K562 (cell line): ENCODE measurements at regions not wholly inside any gene's neighbourhood (a gene's known extent, or its start where the extent isn't known, plus 50 kb on each side); places are given as distances from the start of the nearest gene placed in this dataset.
A peak's percentile ranks its signal among the peaks of the same experiment; 100 is the strongest.

Experiments used
- ATAC-seq: fragments of 200-7000 bp; cut with Tn5 transposase; 3 replicates; pipeline ENCODE4 v1.9.1; 2020; ENCODE audit warnings: moderate library complexity
- BruUV-seq: library from RNA; stranded (reverse); fragments of 400-500 nt; replicated peaks from 2 replicates; lab custom pipeline; 2021; lab: Mats Ljungman, UMichigan
- CTCF ChIA-PET: fragments of 300-600 bp; formaldehyde crosslinking; extraction: SDS; loops from one replicate; lab custom pipeline; 2021; ENCODE audit warnings: low intra/inter-chr PET ratio; lab: Yijun Ruan, JAX
- POLR2A ChIA-PET: fragments of 300-600, 350-650 bp; sonication (Branson Sonifier 250); formaldehyde crosslinking; extraction: SDS; loops from one replicate; lab custom pipeline; 2021; ENCODE audit warnings: antibody characterized with exemption, inconsistent platforms; lab: Yijun Ruan, JAX
- DNase-seq, 4 experiments: peaks; one replicate each; pipeline versions ENCODE4 v3.0.0 to v3.0.0-alpha.2; 2011 to 2018; ENCODE audit warnings: low spot score in 3 of 4, mixed read lengths in 3 of 4; ENCODE audit errors: extremely low read depth in 1 of 4
- FAIRE-seq: peaks from 2 replicates; lab custom pipeline; 2011; peaks lifted over from hg19 to GRCh38; lab: Jason Lieb, UNC
- H2AFZ ChIP-seq: 2 replicates; pipeline ENCODE4 v1.6.0; 2011; ENCODE audit warnings: low read depth, low read length, control low read depth, inconsistent platforms
- H3K27ac ChIP-seq: fragments of 200-600 bp; 3 replicates; pipeline ENCODE4 v1.8.0; 2011; ENCODE audit warnings: low read depth, mild to moderate bottlenecking, control low read depth, inconsistent platforms, low read length, moderate library complexity, mixed read lengths; ENCODE audit errors: extremely low read depth
- H3K27me3 ChIP-seq, 2 experiments: fragments of 300-600 bp in 1 of 2; 2 replicates in 1 of 2; 3 replicates in 1 of 2; pipeline versions ENCODE4 v1.6.0 to v1.8.0; 2011; ENCODE audit warnings: inconsistent platforms in 2 of 2, low read length in 2 of 2, mild to moderate bottlenecking in 1 of 2, mixed read lengths in 1 of 2, moderate library complexity in 1 of 2; ENCODE audit not compliant: control insufficient read depth in 2 of 2, insufficient read depth in 2 of 2
- H3K36me3 ChIP-seq: fragments of 300-600 bp; 3 replicates; pipeline ENCODE4 v1.8.0; 2011; ENCODE audit warnings: mild to moderate bottlenecking, low read length, inconsistent platforms; ENCODE audit not compliant: control insufficient read depth, insufficient read depth
- H3K4me1 ChIP-seq, 2 experiments: fragments of 200-600 bp in 1 of 2; replicated peaks in 1 of 2; 2 replicates in 1 of 2; 3 replicates in 1 of 2; pipeline versions ENCODE4 v1.5.1 to v1.8.0; 2011; ENCODE audit warnings: inconsistent platforms in 2 of 2, low read length in 2 of 2, mild to moderate bottlenecking in 1 of 2, mixed read lengths in 1 of 2, moderate library complexity in 1 of 2; ENCODE audit not compliant: control insufficient read depth in 2 of 2, insufficient read depth in 2 of 2
- H3K4me2 ChIP-seq: 2 replicates; pipeline ENCODE4 v1.6.1; 2011; ENCODE audit warnings: low read length, control low read depth, inconsistent platforms, mixed read lengths; ENCODE audit not compliant: insufficient read depth
- H3K4me3 ChIP-seq: fragments of 200-600 bp; sonication (generic), shearing (Covaris generic); 2 replicates; pipeline ENCODE4 v1.5.1; 2016; ENCODE audit warnings: control low read depth, inconsistent platforms
- H3K79me2 ChIP-seq: fragments of 200-600 bp; 3 replicates; pipeline ENCODE4 v1.8.0; 2011; ENCODE audit warnings: low read length, inconsistent platforms; ENCODE audit not compliant: control insufficient read depth, insufficient read depth
- H3K9ac ChIP-seq, 2 experiments: 2 replicates each; pipeline versions ENCODE4 v1.6.0 to v1.6.1; 2011; ENCODE audit warnings: low read depth in 2 of 2, low read length in 2 of 2, control low read depth in 1 of 2, inconsistent platforms in 1 of 2, mild to moderate bottlenecking in 1 of 2, mixed read lengths in 1 of 2; ENCODE audit not compliant: insufficient read depth in 1 of 2
- H3K9me1 ChIP-seq: one replicate; pipeline ENCODE4 v1.6.0; 2011; ENCODE audit warnings: inconsistent platforms, mild to moderate bottlenecking, low read length, moderate library complexity; ENCODE audit not compliant: control insufficient read depth, insufficient read depth
- H3K9me3 ChIP-seq: replicated peaks from 2 replicates; pipeline ENCODE4 v1.5.1; 2011; ENCODE audit warnings: low read depth, low read length, inconsistent platforms; ENCODE audit not compliant: control insufficient read depth, insufficient read depth
- H4K20me1 ChIP-seq: replicated peaks from 2 replicates; pipeline ENCODE4 v1.6.1; 2011; ENCODE audit warnings: low read length, inconsistent platforms, mixed read lengths; ENCODE audit not compliant: control insufficient read depth, insufficient read depth
- C11orf30 ChIP-seq: fragments of 450-650 bp; IDR thresholded peaks from 2 replicates; pipeline ENCODE4 v1.6.1; 2016; ENCODE audit warnings: low read depth, mild to moderate bottlenecking
- CEBPB ChIP-seq: fragments of 450-650 bp; IDR thresholded peaks from 2 replicates; pipeline ENCODE4 v1.6.1; 2016; ENCODE audit warnings: missing genetic modification characterization, missing compliant biosample characterization
- CEBPG ChIP-seq, 3 experiments: fragments of 200-800 bp in 1 of 3; sonication (Bioruptor generic) in 1 of 3; sonication (generic) in 1 of 3; formaldehyde crosslinking in 1 of 3; IDR thresholded peaks in 2 of 3; conservative IDR thresholded peaks in 1 of 3; 2 replicates each; pipeline versions ENCODE4 v1.6.1 to v1.8.0; 2016 to 2022; ENCODE audit warnings: missing compliant biosample characterization in 2 of 3, missing genetic modification characterization in 2 of 3, mild to moderate bottlenecking in 1 of 3, missing genetic modification reagents in 1 of 3
- KAT8 ChIP-seq: fragments of 450-650 bp; IDR thresholded peaks from 2 replicates; pipeline ENCODE4 v1.6.1; 2016; ENCODE audit warnings: low read depth, mild to moderate bottlenecking
- PPARD ChIP-seq: fragments of 250-450 bp; sonication (Bioruptor Pico); IDR thresholded peaks from 2 replicates; pipeline ENCODE4 v1.8.0; 2022; ENCODE audit warnings: inconsistent platforms, mild to moderate bottlenecking, moderate library complexity
- TEAD1 ChIP-seq, 2 experiments: fragments of 450-650 bp in 1 of 2; sonication (generic) in 1 of 2; formaldehyde crosslinking; IDR thresholded peaks; 2 replicates each; pipeline versions ENCODE4 v1.4.0 to v1.8.0; 2020 to 2022; ENCODE audit warnings: mild to moderate bottlenecking in 2 of 2, missing genetic modification reagents in 1 of 2
- ZNF316 ChIP-seq: fragments of 450-650 bp; IDR thresholded peaks from 2 replicates; pipeline ENCODE4 v1.6.1; 2016
- ZNF589 ChIP-seq: fragments of 200-800 bp; sonication (Bioruptor generic); IDR thresholded peaks from 2 replicates; pipeline ENCODE4 v1.6.1; 2016; ENCODE audit warnings: low read depth, missing genetic modification characterization, missing compliant biosample characterization
- WGBS: fragments of 100-300 bp; shearing (Covaris generic); methylation state at CpG from one replicate; pipeline ENCODE4 v1.1.6; 2016; ENCODE audit warnings: low coverage, mixed read lengths; ENCODE audit not compliant: insufficient coverage; ENCODE audit errors: missing lambda C conversion rate; 5-methylcytosine and 5-hydroxymethylcytosine counted together
- in situ Hi-C: fragments of 300-500 bp; cut with MboI; formaldehyde crosslinking; loops from 4 replicates; pipeline ENCODE4 v1.15.0; 2018; ENCODE audit warnings: inconsistent platforms, mixed read lengths
- intact Hi-C: fragments of 100-400 bp; cut with micrococcal nuclease; formaldehyde crosslinking; loops from 2 replicates; pipeline ENCODE4 v1.14.2; 2022

- TF ChIP-seq TEAD1 (CRISPR knock-in tag; IDR thresholded peaks at IDR 0.05), result 0 out of 4 replicates have a peak, but pooled peaks of 1 of the 2 experiments have one; percentile 19
- no peak for TF ChIP-seq ZNF589 (CRISPR knock-in tag)
- TF ChIP-seq C11orf30, result 0 out of 2 replicates have a peak, but pooled peaks have one; percentile 25
- TF ChIP-seq CEBPB (tag), result no peak
- peak; percentile 55 for TF ChIP-seq ZNF316
Observed at GRCh38 chr5:61866930-61867329, 439.1 kb upstream of the KIF2A start (continued).

- no peak overlapping the region for H2AFZ ChIP-seq
- H4K20me1 ChIP-seq, result no peaks in the 10 kb centered on the region
- H3K4me3 ChIP-seq, result no peak overlapping the region
- intact Hi-C loops (no loop called here), in situ Hi-C loops (no loop called here)
- 4% methylated on average over 2 of the region's 2 CpGs for WGBS
- ChIA-PET CTCF (no interaction called here), POLR2A (no interaction called here)
- H3K27me3 ChIP-seq, result no peaks in the 10 kb centered on the region
- FAIRE-seq (no peak), DNase-seq (no peak), ATAC-seq (no peak)
- H3K79me2 ChIP-seq, result no peaks in the 10 kb centered on the region
- no peaks in the 10 kb centered on the region for H3K9me1 ChIP-seq
- H3K9ac ChIP-seq, result no peak overlapping the region
- no peak overlapping the region for H3K27ac ChIP-seq
- H3K9me3 ChIP-seq, result no peaks in the 10 kb centered on the region
- no peaks in the 10 kb centered on the region; a peak in 1 of 5 replicates for H3K4me1 ChIP-seq
- TF ChIP-seq CEBPG (CRISPR knock-in tag; IDR thresholded peaks at IDR 0.05) (no peak), CEBPG (tag; conservative IDR thresholded peaks at IDR 0.05 in 1 of 2, IDR thresholded peaks at IDR 0.05 in 1 of 2) (peak; percentile 31 to 78; a peak in 2 of 4 replicates), PPARD (CRISPR knock-in tag) (no peak), CEBPB (tag) (peak; percentile 42; the same call in 1 of the 2 replicates), KAT8 (no peak)
- no peaks in the 10 kb centered on the region for H3K36me3 ChIP-seq
- no peak overlapping the region for H3K4me2 ChIP-seq
- no TSS peak for BruUV-seq
Observed at GRCh38 chr5:61869333-61869732, 436.7 kb upstream of the KIF2A start.
